ENCODE measurements at regions not wholly inside any gene's neighbourhood (a gene's known extent, or its start where the extent isn't known, plus 50 kb on each side); places are given as distances from the start of the nearest gene placed in this dataset.

GRCh38 chr14:98140862-98141530 is 1131.0 kb downstream of the BCL11B start:
- H3K27ac ChIP-seq (ENCODE audit: low read depth, low read length): no peak overlapping the region
- POLR2A ChIA-PET: no interaction called here
- H3K4me3 ChIP-seq (ENCODE audit: low read depth, low read length): no peak overlapping the region
- no peak for DNase-seq (ENCODE audit: low read depth, low spot score)
- H3K9me3 ChIP-seq (ENCODE audit: control insufficient read depth, insufficient read depth, low read length): peaks cover 13% of the 10 kb centered on the region
- CTCF ChIA-PET: no interaction called here
- TF ChIP-seq CTCF (IDR thresholded peaks at IDR 0.05; ENCODE audit: low read depth, low read length): no peak
- no peaks in the 10 kb centered on the region for H3K27me3 ChIP-seq (ENCODE audit: control insufficient read depth, insufficient read depth, low read length)

- no peak for TF ChIP-seq CTCF (IDR thresholded peaks at IDR 0.05; ENCODE audit: low read depth, low read length)
- ChIA-PET CTCF (no interaction called here), POLR2A (no interaction called here)
- Histone ChIP-seq H3K9me3 (ENCODE audit: control insufficient read depth, insufficient read depth, low read length) (peaks cover 9% of the 10 kb centered on the region; the same call in 1 of the 2 replicates), H3K27me3 (ENCODE audit: control insufficient read depth, insufficient read depth, low read length) (no peaks in the 10 kb centered on the region), H3K4me3 (ENCODE audit: low read depth, low read length) (no peak overlapping the region), H3K27ac (ENCODE audit: low read depth, low read length) (no peak overlapping the region)
- DNase-seq (ENCODE audit: low read depth, low spot score): no peak
These were observed 1128.4 kb downstream of the BCL11B start for GRCh38 chr14:98143566-98143965.

GRCh38 chr14:98144964-98145363 is 1127.0 kb downstream of the BCL11B start:
- DNase-seq (ENCODE audit: low read depth, low spot score): no peak
- ChIA-PET CTCF (no interaction called here), POLR2A (no interaction called here)
- H3K27ac ChIP-seq (ENCODE audit: low read depth, low read length): no peak overlapping the region
- no peak for TF ChIP-seq CTCF (IDR thresholded peaks at IDR 0.05; ENCODE audit: low read depth, low read length)
- peaks cover 7% of the 10 kb centered on the region; the same call in 1 of the 2 replicates for H3K9me3 ChIP-seq (ENCODE audit: control insufficient read depth, insufficient read depth, low read length)
- no peaks in the 10 kb centered on the region for H3K27me3 ChIP-seq (ENCODE audit: control insufficient read depth, insufficient read depth, low read length)
- no peak overlapping the region for H3K4me3 ChIP-seq (ENCODE audit: low read depth, low read length)

- no peak overlapping the region for H3K27ac ChIP-seq (ENCODE audit: low read depth, low read length)
- H3K27me3 ChIP-seq (ENCODE audit: control insufficient read depth, insufficient read depth, low read length): no peaks in the 10 kb centered on the region
- ChIA-PET POLR2A (no interaction called here), CTCF (no interaction called here)
- no peak overlapping the region for H3K4me3 ChIP-seq (ENCODE audit: low read depth, low read length)
- H3K9me3 ChIP-seq (ENCODE audit: control insufficient read depth, insufficient read depth, low read length): peaks cover 9% of the 10 kb centered on the region; the same call in 1 of the 2 replicates
- no peak for TF ChIP-seq CTCF (IDR thresholded peaks at IDR 0.05; ENCODE audit: low read depth, low read length)
- no peak for DNase-seq (ENCODE audit: low read depth, low spot score)
These were observed 1125.6 kb downstream of the BCL11B start for GRCh38 chr14:98146416-98146815.

GRCh38 chr14:98154254-98154653 is 1117.7 kb downstream of the BCL11B start:
- POLR2A ChIA-PET: no interaction called here
- H3K9me3 ChIP-seq (ENCODE audit: control insufficient read depth, insufficient read depth, low read length): peaks cover 21% of the 10 kb centered on the region; the same call in 1 of the 2 replicates
- no peak for TF ChIP-seq CTCF (IDR thresholded peaks at IDR 0.05; ENCODE audit: low read depth, low read length)

More at GRCh38 chr14:98154254-98154653, 1117.7 kb downstream of the BCL11B start:
- no peak for DNase-seq (ENCODE audit: low read depth, low spot score)
- no peak overlapping the region for H3K4me3 ChIP-seq (ENCODE audit: low read depth, low read length)
- H3K27ac ChIP-seq (ENCODE audit: low read depth, low read length): no peak overlapping the region
- no peaks in the 10 kb centered on the region for H3K27me3 ChIP-seq (ENCODE audit: control insufficient read depth, insufficient read depth, low read length)
- CTCF ChIA-PET: no interaction called here

Data from AG04450 (cell line).